ENCODE measurements at regions not wholly inside any gene's neighbourhood (a gene's known extent, or its start where the extent isn't known, plus 50 kb on each side); places are given as distances from the start of the nearest gene placed in this dataset.

DNA sequence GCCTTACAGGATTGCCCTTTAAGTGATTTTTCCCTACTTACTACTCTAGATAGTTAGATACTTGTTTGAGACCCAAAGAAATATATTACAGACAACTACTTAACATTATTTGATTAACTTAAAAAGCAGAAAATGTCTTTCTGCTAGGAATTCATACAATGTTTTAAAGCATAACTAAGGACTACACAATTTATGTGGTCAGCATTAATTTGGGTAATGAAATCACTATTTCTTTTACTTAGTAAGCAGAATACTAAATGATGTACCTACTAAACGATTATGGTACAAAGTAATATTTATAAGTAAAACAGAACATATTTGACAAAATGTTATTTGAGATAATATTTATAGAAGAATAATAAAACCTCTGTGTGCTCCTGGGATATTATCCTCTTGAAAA lies 371.9 kb upstream of the ARRDC3 start:
- TF ChIP-seq NFIC (IDR thresholded peaks at IDR 0.05): no peak
- TF ChIP-seq TCF12 (IDR thresholded peaks at IDR 0.05; ENCODE audit: low read depth): no peak
- TF ChIP-seq TEAD4 (IDR thresholded peaks at IDR 0.05): no peak
- no peak for TF ChIP-seq TAF1 (IDR thresholded peaks at IDR 0.05; ENCODE audit: low read depth)
- no peak for TF ChIP-seq YY1 (IDR thresholded peaks at IDR 0.05; ENCODE audit: low read depth)
- TF ChIP-seq EGR1 (IDR thresholded peaks at IDR 0.05): no peak
- no peak for TF ChIP-seq EP300 (IDR thresholded peaks at IDR 0.05; ENCODE audit: borderline replicate concordance)
- TF ChIP-seq, protein P1, sequence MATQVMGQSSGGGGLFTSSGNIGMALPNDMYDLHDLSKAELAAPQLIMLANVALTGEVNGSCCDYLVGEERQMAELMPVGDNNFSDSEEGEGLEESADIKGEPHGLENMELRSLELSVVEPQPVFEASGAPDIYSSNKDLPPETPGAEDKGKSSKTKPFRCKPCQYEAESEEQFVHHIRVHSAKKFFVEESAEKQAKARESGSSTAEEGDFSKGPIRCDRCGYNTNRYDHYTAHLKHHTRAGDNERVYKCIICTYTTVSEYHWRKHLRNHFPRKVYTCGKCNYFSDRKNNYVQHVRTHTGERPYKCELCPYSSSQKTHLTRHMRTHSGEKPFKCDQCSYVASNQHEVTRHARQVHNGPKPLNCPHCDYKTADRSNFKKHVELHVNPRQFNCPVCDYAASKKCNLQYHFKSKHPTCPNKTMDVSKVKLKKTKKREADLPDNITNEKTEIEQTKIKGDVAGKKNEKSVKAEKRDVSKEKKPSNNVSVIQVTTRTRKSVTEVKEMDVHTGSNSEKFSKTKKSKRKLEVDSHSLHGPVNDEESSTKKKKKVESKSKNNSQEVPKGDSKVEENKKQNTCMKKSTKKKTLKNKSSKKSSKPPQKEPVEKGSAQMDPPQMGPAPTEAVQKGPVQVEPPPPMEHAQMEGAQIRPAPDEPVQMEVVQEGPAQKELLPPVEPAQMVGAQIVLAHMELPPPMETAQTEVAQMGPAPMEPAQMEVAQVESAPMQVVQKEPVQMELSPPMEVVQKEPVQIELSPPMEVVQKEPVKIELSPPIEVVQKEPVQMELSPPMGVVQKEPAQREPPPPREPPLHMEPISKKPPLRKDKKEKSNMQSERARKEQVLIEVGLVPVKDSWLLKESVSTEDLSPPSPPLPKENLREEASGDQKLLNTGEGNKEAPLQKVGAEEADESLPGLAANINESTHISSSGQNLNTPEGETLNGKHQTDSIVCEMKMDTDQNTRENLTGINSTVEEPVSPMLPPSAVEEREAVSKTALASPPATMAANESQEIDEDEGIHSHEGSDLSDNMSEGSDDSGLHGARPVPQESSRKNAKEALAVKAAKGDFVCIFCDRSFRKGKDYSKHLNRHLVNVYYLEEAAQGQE (IDR thresholded peaks at IDR 0.05; ENCODE audit: low read depth): no peak
- no peak for TF ChIP-seq FOXM1 (IDR thresholded peaks at IDR 0.05; ENCODE audit: borderline replicate concordance, low read depth)
- TF ChIP-seq USF1 (IDR thresholded peaks at IDR 0.05): no peak
- no peak for TF ChIP-seq CEBPB (IDR thresholded peaks at IDR 0.05)
- TF ChIP-seq ZBTB7A (IDR thresholded peaks at IDR 0.05; ENCODE audit: low read depth): no peak
- TF ChIP-seq, protein P2, sequence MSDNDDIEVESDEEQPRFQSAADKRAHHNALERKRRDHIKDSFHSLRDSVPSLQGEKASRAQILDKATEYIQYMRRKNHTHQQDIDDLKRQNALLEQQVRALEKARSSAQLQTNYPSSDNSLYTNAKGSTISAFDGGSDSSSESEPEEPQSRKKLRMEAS (IDR thresholded peaks at IDR 0.05): no peak
- TF ChIP-seq CREB1 (IDR thresholded peaks at IDR 0.05; ENCODE audit: low read depth): no peak
- TF ChIP-seq RAD21 (IDR thresholded peaks at IDR 0.05; ENCODE audit: low read depth): no peak

GRCh38 chr5:91742550-91742949 lies 359.4 kb upstream of the ARRDC3 start:
- TF ChIP-seq ZBTB7A (IDR thresholded peaks at IDR 0.05; ENCODE audit: low read depth): no peak
- TF ChIP-seq CREB1 (IDR thresholded peaks at IDR 0.05; ENCODE audit: low read depth): no peak
- no peak for TF ChIP-seq USF1 (IDR thresholded peaks at IDR 0.05)
- TF ChIP-seq TAF1 (IDR thresholded peaks at IDR 0.05; ENCODE audit: low read depth): no peak
- TF ChIP-seq EP300 (IDR thresholded peaks at IDR 0.05; ENCODE audit: borderline replicate concordance): no peak
- TF ChIP-seq, protein P1 (IDR thresholded peaks at IDR 0.05; ENCODE audit: low read depth): no peak
- TF ChIP-seq, protein P2 (IDR thresholded peaks at IDR 0.05): no peak
- no peak for TF ChIP-seq TCF12 (IDR thresholded peaks at IDR 0.05; ENCODE audit: low read depth)
- no peak for TF ChIP-seq RAD21 (IDR thresholded peaks at IDR 0.05; ENCODE audit: low read depth)
- no peak for TF ChIP-seq EGR1 (IDR thresholded peaks at IDR 0.05)
- no peak for TF ChIP-seq NFIC (IDR thresholded peaks at IDR 0.05)
- TF ChIP-seq FOXM1 (IDR thresholded peaks at IDR 0.05; ENCODE audit: borderline replicate concordance, low read depth): no peak
- TF ChIP-seq YY1 (IDR thresholded peaks at IDR 0.05; ENCODE audit: low read depth): no peak
- TF ChIP-seq TEAD4 (IDR thresholded peaks at IDR 0.05): no peak
- no peak for TF ChIP-seq CEBPB (IDR thresholded peaks at IDR 0.05)

DNA sequence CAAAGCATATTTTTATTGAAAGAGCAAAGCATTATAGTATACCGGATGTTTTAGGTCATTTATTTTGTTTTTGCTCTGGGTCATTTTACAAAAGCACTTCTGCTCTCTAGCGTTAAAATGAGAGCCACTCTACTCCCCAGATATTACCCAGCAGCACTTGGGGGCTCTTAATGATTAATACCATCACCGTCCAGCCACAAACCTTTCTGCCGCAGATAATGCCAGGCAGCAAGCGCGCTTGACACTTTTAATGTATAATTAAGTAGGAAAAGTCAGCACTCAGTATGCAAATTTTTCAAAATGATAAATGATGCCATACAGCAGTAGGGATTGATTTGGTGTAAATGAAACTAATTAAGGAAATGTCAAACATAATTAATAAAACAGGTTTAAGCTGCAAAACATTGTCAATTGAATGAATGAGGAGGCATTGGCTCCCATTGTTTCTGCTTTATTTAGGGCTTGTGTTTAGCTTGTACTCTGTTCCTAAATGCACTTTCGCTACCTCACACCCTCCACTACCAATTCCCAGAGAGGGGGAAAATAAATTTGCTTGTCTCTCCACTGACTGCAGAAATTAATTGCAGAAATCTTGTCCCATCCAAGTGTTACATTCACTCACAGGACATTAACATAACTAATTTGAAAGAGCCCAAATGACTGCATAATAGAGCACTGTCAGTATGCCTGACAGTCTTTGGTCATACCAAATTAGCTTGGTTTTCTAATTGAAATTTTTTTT lies 358.8 kb upstream of the ARRDC3 start:
- TF ChIP-seq FOXM1 (IDR thresholded peaks at IDR 0.05; ENCODE audit: borderline replicate concordance, low read depth): no peak
- TF ChIP-seq EP300 (IDR thresholded peaks at IDR 0.05; ENCODE audit: borderline replicate concordance): no peak
- no peak for TF ChIP-seq CEBPB (IDR thresholded peaks at IDR 0.05)
- TF ChIP-seq RAD21 (IDR thresholded peaks at IDR 0.05; ENCODE audit: low read depth): no peak
- TF ChIP-seq, protein P2 (IDR thresholded peaks at IDR 0.05): no peak
- no peak for TF ChIP-seq ZBTB7A (IDR thresholded peaks at IDR 0.05; ENCODE audit: low read depth)
- TF ChIP-seq CREB1 (IDR thresholded peaks at IDR 0.05; ENCODE audit: low read depth): no peak
- TF ChIP-seq YY1 (IDR thresholded peaks at IDR 0.05; ENCODE audit: low read depth): no peak
- no peak for TF ChIP-seq TCF12 (IDR thresholded peaks at IDR 0.05; ENCODE audit: low read depth)
- no peak for TF ChIP-seq NFIC (IDR thresholded peaks at IDR 0.05)
- TF ChIP-seq, protein P1 (IDR thresholded peaks at IDR 0.05; ENCODE audit: low read depth): no peak
- TF ChIP-seq EGR1 (IDR thresholded peaks at IDR 0.05): no peak
- no peak for TF ChIP-seq TAF1 (IDR thresholded peaks at IDR 0.05; ENCODE audit: low read depth)
- no peak for TF ChIP-seq TEAD4 (IDR thresholded peaks at IDR 0.05)
- TF ChIP-seq USF1 (IDR thresholded peaks at IDR 0.05): no peak
